ENCODE measurements at regions not wholly inside any gene's neighbourhood (a gene's known extent, or its start where the extent isn't known, plus 50 kb on each side); places are given as distances from the start of the nearest gene placed in this dataset.
"Not testable (repeated sequence)": the region's sequence is repeated elsewhere in the genome, so short reads cannot be mapped to it uniquely, and the experiment has no call there.

GRCh38 chr16:21541611-21542051, 57.7 kb upstream of the METTL9 start:
- not testable (repeated sequence) for H4K20me1 ChIP-seq (replicated peaks; ENCODE audit: insufficient read depth); H3F3A ChIP-seq (replicated peaks; ENCODE audit: low read depth); H3K27me3 Mint-ChIP-seq (ENCODE audit: insufficient read depth, low read depth, poor library complexity); DNase-seq (ENCODE audit: low spot score); H3K9me3 Mint-ChIP-seq; H3K36me3 Mint-ChIP-seq (ENCODE audit: low read depth); H3K79me2 ChIP-seq (replicated peaks; ENCODE audit: insufficient read depth); H3K27me3 ChIP-seq (ENCODE audit: insufficient read depth); H3K4me2 ChIP-seq; H3K4me3 ChIP-seq; H3K27ac ChIP-seq (ENCODE audit: low read depth); H3K27ac Mint-ChIP-seq; H3K9me2 ChIP-seq (ENCODE audit: insufficient read depth); H3K4me1 ChIP-seq (ENCODE audit: insufficient read depth); H3K4me1 Mint-ChIP-seq; H3K36me3 ChIP-seq (ENCODE audit: insufficient read depth); H3K4me3 Mint-ChIP-seq
- peak; percentile 6; the same call in 1 of the 3 replicates for ATAC-seq
- peak overlapping the region; percentile 56 for H2AFZ ChIP-seq

- not testable (repeated sequence) for H3K27me3 Mint-ChIP-seq (ENCODE audit: insufficient read depth, low read depth, poor library complexity); H3K27me3 ChIP-seq (ENCODE audit: insufficient read depth); H4K20me1 ChIP-seq (replicated peaks; ENCODE audit: insufficient read depth); H3K36me3 Mint-ChIP-seq (ENCODE audit: low read depth); H3K27ac ChIP-seq (ENCODE audit: low read depth); H3K79me2 ChIP-seq (replicated peaks; ENCODE audit: insufficient read depth); H3K9me2 ChIP-seq (ENCODE audit: insufficient read depth); H3K27ac Mint-ChIP-seq; H2AFZ ChIP-seq; H3K4me1 ChIP-seq (ENCODE audit: insufficient read depth); H3K9me3 Mint-ChIP-seq; H3F3A ChIP-seq (replicated peaks; ENCODE audit: low read depth); H3K4me2 ChIP-seq; DNase-seq (ENCODE audit: low spot score); H3K36me3 ChIP-seq (ENCODE audit: insufficient read depth); H3K4me3 Mint-ChIP-seq; H3K4me3 ChIP-seq; H3K4me1 Mint-ChIP-seq; ATAC-seq
Observed at GRCh38 chr16:21542075-21542474, 57.3 kb upstream of the METTL9 start.

DNA sequence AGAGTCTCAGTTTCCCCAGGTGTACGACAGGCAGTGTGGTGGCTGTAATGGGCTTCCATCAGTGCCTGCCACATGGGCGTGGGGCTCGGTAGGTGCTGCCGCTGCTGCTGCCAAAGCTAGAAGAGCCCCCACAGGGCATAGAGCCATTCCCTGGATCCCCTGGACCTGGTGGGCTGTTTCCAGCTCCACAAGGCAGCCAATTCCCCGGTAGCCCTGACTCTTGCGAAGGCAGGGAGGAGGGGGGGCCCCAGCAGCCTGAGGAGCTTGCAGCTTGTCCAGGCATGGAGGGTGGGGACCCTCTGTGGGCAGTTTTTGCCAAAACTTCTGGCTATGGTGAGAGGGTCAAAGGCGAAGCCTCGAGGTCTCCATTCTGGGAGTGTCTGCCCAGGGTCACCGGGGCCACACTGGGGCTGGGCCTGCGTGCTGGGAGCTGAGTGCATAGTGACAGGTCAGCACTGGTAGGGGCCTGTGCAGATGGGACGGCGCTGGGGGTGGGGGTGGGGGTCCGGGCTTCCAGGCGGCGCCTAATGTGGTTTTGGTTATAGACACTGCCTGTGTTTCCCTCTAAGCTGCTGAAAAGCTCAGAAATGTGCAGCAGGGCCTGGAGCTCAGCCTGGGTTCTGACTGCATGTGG, 56.8 kb upstream of the METTL9 start:
- H3K79me2 ChIP-seq (replicated peaks; ENCODE audit: insufficient read depth); H3K9me3 Mint-ChIP-seq; H3K4me3 Mint-ChIP-seq; H3K4me3 ChIP-seq; H3K27ac ChIP-seq (ENCODE audit: low read depth); H3K9me2 ChIP-seq (ENCODE audit: insufficient read depth); H3K4me1 ChIP-seq (ENCODE audit: insufficient read depth); H3K27me3 ChIP-seq (ENCODE audit: insufficient read depth); DNase-seq (ENCODE audit: low spot score); H4K20me1 ChIP-seq (replicated peaks; ENCODE audit: insufficient read depth); H2AFZ ChIP-seq; H3K4me2 ChIP-seq; H3K36me3 Mint-ChIP-seq (ENCODE audit: low read depth); H3K36me3 ChIP-seq (ENCODE audit: insufficient read depth); H3K4me1 Mint-ChIP-seq; H3F3A ChIP-seq (replicated peaks; ENCODE audit: low read depth); H3K27ac Mint-ChIP-seq; H3K27me3 Mint-ChIP-seq (ENCODE audit: insufficient read depth, low read depth, poor library complexity): not testable (repeated sequence)
- ATAC-seq: peak; percentile 9; the same call in 2 of the 3 replicates

- not testable (repeated sequence) for H3K27ac Mint-ChIP-seq; H3K4me1 Mint-ChIP-seq; ATAC-seq; H3F3A ChIP-seq (replicated peaks; ENCODE audit: low read depth); H3K79me2 ChIP-seq (replicated peaks; ENCODE audit: insufficient read depth); H3K4me1 ChIP-seq (ENCODE audit: insufficient read depth); H3K4me3 ChIP-seq; H3K27ac ChIP-seq (ENCODE audit: low read depth); H3K27me3 Mint-ChIP-seq (ENCODE audit: insufficient read depth, low read depth, poor library complexity); DNase-seq (ENCODE audit: low spot score); H3K36me3 Mint-ChIP-seq (ENCODE audit: low read depth); H4K20me1 ChIP-seq (replicated peaks; ENCODE audit: insufficient read depth); H3K4me2 ChIP-seq; H3K4me3 Mint-ChIP-seq; H3K36me3 ChIP-seq (ENCODE audit: insufficient read depth); H2AFZ ChIP-seq; H3K9me2 ChIP-seq (ENCODE audit: insufficient read depth); H3K9me3 Mint-ChIP-seq; H3K27me3 ChIP-seq (ENCODE audit: insufficient read depth)
Observed at GRCh38 chr16:21543151-21543836, 56.1 kb upstream of the METTL9 start.

DNA sequence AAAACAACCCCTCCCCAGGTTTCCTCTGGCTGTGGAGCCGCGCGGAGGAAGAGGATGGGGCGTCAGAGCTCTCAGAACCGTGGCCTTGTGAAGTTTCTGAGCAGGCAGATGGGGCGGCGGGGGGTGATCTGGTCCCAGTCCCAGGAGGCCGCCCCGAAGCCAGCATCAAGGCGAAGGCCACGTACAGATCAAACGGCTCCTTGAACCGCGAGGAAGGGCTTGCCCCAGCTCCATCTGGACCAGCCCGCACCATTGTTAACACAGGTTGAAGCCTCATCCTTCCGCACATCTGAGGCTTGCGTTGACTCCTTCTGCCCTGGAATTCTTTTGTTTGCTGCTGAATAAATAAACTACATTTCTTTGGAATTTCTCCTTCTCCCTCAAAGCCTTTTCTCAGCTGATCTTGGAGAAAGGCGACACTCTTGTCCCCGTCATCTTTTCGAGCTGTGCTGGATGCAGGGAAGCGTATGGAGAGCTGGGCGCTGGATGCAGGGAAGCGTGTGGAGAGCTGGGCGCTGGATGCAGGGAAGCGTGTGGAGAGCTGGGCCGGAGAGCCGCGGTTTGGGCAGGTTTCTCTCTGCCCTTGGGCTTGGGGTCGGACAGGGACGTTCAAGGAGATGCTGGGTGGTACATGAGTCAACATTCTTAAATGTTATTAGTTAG, 53.6 kb upstream of the METTL9 start:
- H3F3A ChIP-seq (replicated peaks; ENCODE audit: low read depth); H3K27ac ChIP-seq (ENCODE audit: low read depth); H2AFZ ChIP-seq; H3K27ac Mint-ChIP-seq; H3K4me1 ChIP-seq (ENCODE audit: insufficient read depth); H3K4me2 ChIP-seq; H3K36me3 ChIP-seq (ENCODE audit: insufficient read depth); H3K27me3 Mint-ChIP-seq (ENCODE audit: insufficient read depth, low read depth, poor library complexity); H3K36me3 Mint-ChIP-seq (ENCODE audit: low read depth); H3K4me3 Mint-ChIP-seq; H3K4me1 Mint-ChIP-seq; H4K20me1 ChIP-seq (replicated peaks; ENCODE audit: insufficient read depth); H3K9me2 ChIP-seq (ENCODE audit: insufficient read depth); H3K4me3 ChIP-seq; H3K79me2 ChIP-seq (replicated peaks; ENCODE audit: insufficient read depth); H3K27me3 ChIP-seq (ENCODE audit: insufficient read depth); H3K9me3 Mint-ChIP-seq: not testable (repeated sequence)
- DNase-seq (ENCODE audit: low spot score) (peak; percentile 72), ATAC-seq (peak; percentile 63)

- H3K4me2 ChIP-seq; H3K9me2 ChIP-seq (ENCODE audit: insufficient read depth); H3K36me3 ChIP-seq (ENCODE audit: insufficient read depth); H3K27me3 ChIP-seq (ENCODE audit: insufficient read depth); H3K36me3 Mint-ChIP-seq (ENCODE audit: low read depth); DNase-seq (ENCODE audit: low spot score); H3K27me3 Mint-ChIP-seq (ENCODE audit: insufficient read depth, low read depth, poor library complexity); H3K79me2 ChIP-seq (replicated peaks; ENCODE audit: insufficient read depth); H3K27ac ChIP-seq (ENCODE audit: low read depth); H3K4me3 ChIP-seq; ATAC-seq; H3K4me1 ChIP-seq (ENCODE audit: insufficient read depth); H3K9me3 Mint-ChIP-seq; H3F3A ChIP-seq (replicated peaks; ENCODE audit: low read depth); H3K4me3 Mint-ChIP-seq; H4K20me1 ChIP-seq (replicated peaks; ENCODE audit: insufficient read depth); H3K4me1 Mint-ChIP-seq; H3K27ac Mint-ChIP-seq: not testable (repeated sequence)
- peak overlapping the region; percentile 0; the same call in 1 of the 2 replicates for H2AFZ ChIP-seq
Observed at GRCh38 chr16:21549396-21549795, 50.0 kb upstream of the METTL9 start.
